OCI-LY1 (cell line): ENCODE measurements at regions not wholly inside any gene's neighbourhood (a gene's known extent, or its start where the extent isn't known, plus 50 kb on each side); places are given as distances from the start of the nearest gene placed in this dataset.

Source experiments
- H2AFZ ChIP-seq: fragments of 200-600 bp; sonication (generic), shearing (Covaris generic); 2 replicates; pipeline ENCODE4 v1.6.0; 2014; ENCODE audit warnings: antibody characterized with exemption, mild to moderate bottlenecking, low read length
- H3F3A ChIP-seq: fragments of 200-600 bp; sonication (generic), shearing (Covaris generic); 2 replicates; pipeline ENCODE4 v1.6.0; 2014; ENCODE audit warnings: mild to moderate bottlenecking, antibody characterized with exemption, low read length, moderate library complexity; ENCODE audit not compliant: insufficient read depth
- H3K27ac ChIP-seq: fragments of 200-600 bp; sonication (generic); 2 replicates; pipeline ENCODE4 v1.5.1; 2014; ENCODE audit warnings: low read length, mixed run types, mild to moderate bottlenecking, low read depth; ENCODE audit not compliant: poor library complexity, severe bottlenecking
- H3K27me3 ChIP-seq: fragments of 200-600 bp; sonication (generic); 2 replicates; pipeline ENCODE4 v1.6.0; 2014; ENCODE audit warnings: antibody characterized with exemption, mild to moderate bottlenecking, low read length, moderate library complexity; ENCODE audit not compliant: insufficient read depth
- H3K36me3 ChIP-seq: fragments of 200-600 bp; sonication (generic); 2 replicates; pipeline ENCODE4 v1.6.1; 2014; ENCODE audit warnings: mild to moderate bottlenecking, antibody characterized with exemption, low read length, moderate library complexity, mixed read lengths; ENCODE audit not compliant: insufficient read depth
- H3K4me1 ChIP-seq: fragments of 200-600 bp; sonication (generic); 2 replicates; pipeline ENCODE4 v1.5.1; 2014; ENCODE audit warnings: mild to moderate bottlenecking, low read length, moderate library complexity; ENCODE audit not compliant: insufficient read depth, severe bottlenecking
- H3K4me2 ChIP-seq: fragments of 200-600 bp; sonication (generic), shearing (Covaris generic); 2 replicates; pipeline ENCODE4 v1.6.1; 2014; ENCODE audit warnings: low read length
- H3K4me3 ChIP-seq: fragments of 200-600 bp; sonication (generic); 2 replicates; pipeline ENCODE4 v1.5.1; 2014; ENCODE audit warnings: low read length, low read depth, mild to moderate bottlenecking, mixed read lengths; ENCODE audit not compliant: poor library complexity, severe bottlenecking
- H3K79me2 ChIP-seq: fragments of 200-600 bp; shearing (Covaris generic); 2 replicates; pipeline ENCODE4 v1.6.1; 2016; ENCODE audit warnings: mixed run types, low read length, mixed read lengths; ENCODE audit not compliant: insufficient read depth
- H3K9ac ChIP-seq: fragments of 200-600 bp; sonication (generic), shearing (Covaris generic); 2 replicates; pipeline ENCODE4 v1.6.1; 2014; ENCODE audit warnings: mild to moderate bottlenecking, low read length, mixed read lengths
- H3K9me2 ChIP-seq: fragments of 200-600 bp; sonication (generic), shearing (Covaris generic); 2 replicates; pipeline ENCODE4 v1.6.1; 2014; ENCODE audit warnings: low read depth, mild to moderate bottlenecking, low read length, mixed read lengths
- H3K9me3 ChIP-seq: fragments of 200-600 bp; shearing (Covaris generic); 2 replicates; pipeline ENCODE4 v1.6.1; 2014; ENCODE audit warnings: low read length, mixed read lengths
- H4K20me1 ChIP-seq: fragments of 200-600 bp; sonication (generic), shearing (Covaris generic); 2 replicates; pipeline ENCODE4 v1.6.0; 2016; ENCODE audit warnings: mild to moderate bottlenecking, low read length; ENCODE audit not compliant: insufficient read depth
- EZH2 ChIP-seq: fragments of 200-600 bp; sonication (generic), shearing (Covaris generic); IDR thresholded peaks from 2 replicates; pipeline ENCODE4 v1.8.0; 2017; ENCODE audit warnings: borderline replicate concordance, mixed run types, mild to moderate bottlenecking, antibody characterized with exemption, low read length, moderate library complexity, mixed read lengths
- TF ChIP-seq, protein P1 (sequence below): fragments of 200-600 bp; sonication (generic), shearing (Covaris generic); IDR thresholded peaks from 2 replicates; pipeline ENCODE4 v1.5.1; 2017; ENCODE audit warnings: mild to moderate bottlenecking, antibody characterized with exemption, low read length, moderate library complexity, mixed read lengths

DNA sequence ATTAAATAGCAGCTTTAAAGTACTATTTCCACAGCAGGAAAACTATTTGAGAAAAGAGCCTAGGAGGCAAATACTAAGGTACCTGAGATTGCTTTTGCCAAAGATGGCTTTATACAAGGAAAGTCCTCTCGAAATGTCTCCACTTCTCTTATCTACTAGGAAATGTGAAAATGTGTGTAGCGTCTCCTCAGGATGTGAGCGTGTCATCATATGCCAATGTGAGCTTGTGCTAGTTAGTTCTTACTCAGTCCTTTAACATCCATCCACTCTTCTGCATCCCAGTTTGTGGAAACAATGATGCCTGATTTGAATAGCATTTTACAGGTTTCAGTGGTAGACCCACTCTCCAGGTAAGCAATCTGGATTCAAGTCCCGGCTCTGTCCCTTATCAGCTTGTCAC is 421.0 kb downstream of the DYNC2H1 start:
- Histone ChIP-seq H3K9me3 (no peaks in the 10 kb centered on the region), H3K4me2 (no peak overlapping the region), H3K4me3 (no peak overlapping the region), H3K27ac (no peak overlapping the region), H3F3A (no peaks in the 10 kb centered on the region), H3K27me3 (no peaks in the 10 kb centered on the region), H2AFZ (no peak overlapping the region), H3K79me2 (no peaks in the 10 kb centered on the region), H3K9ac (no peak overlapping the region), H3K36me3 (no peaks in the 10 kb centered on the region), H3K9me2 (no peaks in the 10 kb centered on the region), H3K4me1 (no peaks in the 10 kb centered on the region), H4K20me1 (no peaks in the 10 kb centered on the region)
- TF ChIP-seq, protein P1, sequence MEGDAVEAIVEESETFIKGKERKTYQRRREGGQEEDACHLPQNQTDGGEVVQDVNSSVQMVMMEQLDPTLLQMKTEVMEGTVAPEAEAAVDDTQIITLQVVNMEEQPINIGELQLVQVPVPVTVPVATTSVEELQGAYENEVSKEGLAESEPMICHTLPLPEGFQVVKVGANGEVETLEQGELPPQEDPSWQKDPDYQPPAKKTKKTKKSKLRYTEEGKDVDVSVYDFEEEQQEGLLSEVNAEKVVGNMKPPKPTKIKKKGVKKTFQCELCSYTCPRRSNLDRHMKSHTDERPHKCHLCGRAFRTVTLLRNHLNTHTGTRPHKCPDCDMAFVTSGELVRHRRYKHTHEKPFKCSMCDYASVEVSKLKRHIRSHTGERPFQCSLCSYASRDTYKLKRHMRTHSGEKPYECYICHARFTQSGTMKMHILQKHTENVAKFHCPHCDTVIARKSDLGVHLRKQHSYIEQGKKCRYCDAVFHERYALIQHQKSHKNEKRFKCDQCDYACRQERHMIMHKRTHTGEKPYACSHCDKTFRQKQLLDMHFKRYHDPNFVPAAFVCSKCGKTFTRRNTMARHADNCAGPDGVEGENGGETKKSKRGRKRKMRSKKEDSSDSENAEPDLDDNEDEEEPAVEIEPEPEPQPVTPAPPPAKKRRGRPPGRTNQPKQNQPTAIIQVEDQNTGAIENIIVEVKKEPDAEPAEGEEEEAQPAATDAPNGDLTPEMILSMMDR = no peak
- no peak for TF ChIP-seq EZH2

DNA sequence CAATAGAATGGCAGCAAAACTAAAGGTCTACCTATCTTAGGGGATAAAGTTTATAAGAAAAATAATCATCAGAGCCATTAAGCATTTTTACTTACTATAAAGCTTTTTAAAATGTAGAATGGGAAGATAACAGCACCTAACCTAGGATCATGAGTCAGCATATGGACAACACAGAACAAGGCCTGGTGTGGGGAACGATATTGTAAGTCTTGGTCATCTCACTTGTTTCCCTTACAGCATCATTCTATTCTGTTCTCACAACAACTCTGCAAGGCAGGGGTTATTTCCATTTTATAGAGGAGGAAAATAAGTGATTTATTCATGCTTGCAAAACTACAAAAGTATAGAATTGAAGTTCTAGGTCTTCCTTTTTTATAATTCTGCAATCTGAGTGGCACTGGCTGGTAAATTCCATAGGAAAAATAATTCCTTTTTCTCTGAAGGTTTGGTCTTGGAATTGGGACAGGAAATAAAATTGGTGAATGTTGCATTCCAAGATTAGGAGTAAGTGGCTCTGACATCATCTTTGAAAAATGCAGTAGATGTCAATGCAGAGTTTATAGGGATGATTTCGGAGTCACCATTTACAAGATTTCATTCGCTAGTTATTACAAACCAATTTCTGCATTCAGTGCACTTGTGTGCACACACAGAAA is 423.0 kb downstream of the DYNC2H1 start:
- no peak overlapping the region for H3K4me3 ChIP-seq
- no peaks in the 10 kb centered on the region for H3K9me3 ChIP-seq
- no peak overlapping the region for H3K27ac ChIP-seq
- no peak for TF ChIP-seq EZH2
- TF ChIP-seq, protein P1 = no peak
- no peaks in the 10 kb centered on the region for H3K36me3 ChIP-seq
- no peak overlapping the region for H3K4me2 ChIP-seq
- no peak overlapping the region for H3K9ac ChIP-seq
- H3K79me2 ChIP-seq = no peaks in the 10 kb centered on the region
- no peaks in the 10 kb centered on the region for H3K27me3 ChIP-seq
- no peak overlapping the region for H2AFZ ChIP-seq
- H3K9me2 ChIP-seq = no peaks in the 10 kb centered on the region
- H3F3A ChIP-seq = no peaks in the 10 kb centered on the region
- no peaks in the 10 kb centered on the region for H3K4me1 ChIP-seq
- no peaks in the 10 kb centered on the region for H4K20me1 ChIP-seq

DNA sequence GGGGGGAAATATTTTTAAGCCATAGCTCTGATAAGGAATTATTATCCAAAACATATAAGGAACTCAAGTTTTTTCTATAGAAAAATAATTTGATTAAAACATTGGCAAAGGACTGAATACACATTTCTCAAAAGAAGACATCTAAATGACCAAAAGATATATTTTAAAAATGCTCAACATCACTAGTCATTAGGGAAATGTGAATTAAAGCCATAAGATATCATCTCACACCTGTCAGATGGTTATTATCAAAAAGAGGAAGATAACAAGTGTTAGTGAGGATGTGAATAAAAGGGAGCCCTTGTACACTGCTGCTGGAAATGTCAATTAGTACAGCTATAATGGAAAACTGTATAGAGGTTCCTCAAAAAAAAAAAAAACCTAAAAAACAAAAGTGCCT is 425.0 kb downstream of the DYNC2H1 start:
- H4K20me1 ChIP-seq = no peaks in the 10 kb centered on the region
- no peaks in the 10 kb centered on the region for H3K4me1 ChIP-seq
- no peak for TF ChIP-seq EZH2
- TF ChIP-seq, protein P1 = no peak

More for the DNA sequence above, 425.0 kb downstream of the DYNC2H1 start:
- Histone ChIP-seq H3K27me3 (no peaks in the 10 kb centered on the region), H3K9ac (no peak overlapping the region), H2AFZ (no peak overlapping the region), H3K27ac (no peak overlapping the region), H3K79me2 (no peaks in the 10 kb centered on the region), H3K4me2 (no peak overlapping the region), H3K9me2 (no peaks in the 10 kb centered on the region), H3K9me3 (no peaks in the 10 kb centered on the region), H3K36me3 (no peaks in the 10 kb centered on the region), H3K4me3 (no peak overlapping the region), H3F3A (no peaks in the 10 kb centered on the region)
